ENCODE measurements at regions not wholly inside any gene's neighbourhood (a gene's known extent, or its start where the extent isn't known, plus 50 kb on each side); places are given as distances from the start of the nearest gene placed in this dataset.

GRCh38 chr12:17975763-17976162, 114.2 kb downstream of the RERGL start:
- ATAC-seq, result no peak
- TF ChIP-seq ZFP30 (CRISPR knock-in tag; IDR thresholded peaks at IDR 0.05), result no peak
- no peak for TF ChIP-seq TOX (CRISPR knock-in tag; IDR thresholded peaks at IDR 0.05; ENCODE audit: borderline replicate concordance)
- TF ChIP-seq, protein P1, sequence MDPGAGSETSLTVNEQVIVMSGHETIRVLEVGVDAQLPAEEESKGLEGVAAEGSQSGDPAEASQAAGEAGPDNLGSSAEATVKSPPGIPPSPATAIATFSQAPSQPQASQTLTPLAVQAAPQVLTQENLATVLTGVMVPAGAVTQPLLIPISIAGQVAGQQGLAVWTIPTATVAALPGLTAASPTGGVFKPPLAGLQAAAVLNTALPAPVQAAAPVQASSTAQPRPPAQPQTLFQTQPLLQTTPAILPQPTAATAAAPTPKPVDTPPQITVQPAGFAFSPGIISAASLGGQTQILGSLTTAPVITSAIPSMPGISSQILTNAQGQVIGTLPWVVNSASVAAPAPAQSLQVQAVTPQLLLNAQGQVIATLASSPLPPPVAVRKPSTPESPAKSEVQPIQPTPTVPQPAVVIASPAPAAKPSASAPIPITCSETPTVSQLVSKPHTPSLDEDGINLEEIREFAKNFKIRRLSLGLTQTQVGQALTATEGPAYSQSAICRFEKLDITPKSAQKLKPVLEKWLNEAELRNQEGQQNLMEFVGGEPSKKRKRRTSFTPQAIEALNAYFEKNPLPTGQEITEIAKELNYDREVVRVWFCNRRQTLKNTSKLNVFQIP (CRISPR knock-in tag; IDR thresholded peaks at IDR 0.05; ENCODE audit: borderline replicate concordance, low read depth), result no peak
- TF ChIP-seq RARB (CRISPR knock-in tag; IDR thresholded peaks at IDR 0.05), result no peak
- no peak for TF ChIP-seq ZFP3 (CRISPR knock-in tag; IDR thresholded peaks at IDR 0.05)
- no peak for TF ChIP-seq PATZ1 (CRISPR knock-in tag; IDR thresholded peaks at IDR 0.05; ENCODE audit: borderline replicate concordance)
- no peak for TF ChIP-seq ZNF8 (CRISPR knock-in tag; IDR thresholded peaks at IDR 0.05)

DNA sequence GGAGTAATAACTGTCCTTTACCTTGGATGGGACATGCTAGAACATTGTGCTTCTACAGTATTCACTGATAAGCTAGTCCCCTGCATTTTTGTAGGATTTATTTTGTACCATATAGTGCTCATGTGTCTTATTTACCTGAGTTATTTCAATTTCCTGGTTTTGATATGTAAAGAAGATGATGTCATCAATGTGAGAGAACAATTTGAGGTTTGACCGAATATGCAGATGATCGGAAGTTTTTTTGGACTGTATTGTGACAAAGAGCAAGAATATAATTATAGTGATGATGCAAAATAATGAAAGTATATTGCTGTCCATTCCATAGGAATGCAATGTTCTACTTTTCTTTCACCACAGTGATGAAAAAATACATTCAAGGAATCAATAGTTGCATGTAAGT, 114.8 kb downstream of the RERGL start:
- ATAC-seq, result no peak
- TF ChIP-seq ZFP3 (CRISPR knock-in tag; IDR thresholded peaks at IDR 0.05) (no peak), ZC3H10 (CRISPR knock-in tag; IDR thresholded peaks at IDR 0.05) (no peak), OSR1 (CRISPR knock-in tag; IDR thresholded peaks at IDR 0.05) (no peak), CSDC2 (CRISPR knock-in tag; IDR thresholded peaks at IDR 0.05) (no peak), ISL1 (CRISPR knock-in tag; IDR thresholded peaks at IDR 0.05) (no peak), ZFP30 (CRISPR knock-in tag; IDR thresholded peaks at IDR 0.05) (no peak), TOX (CRISPR knock-in tag; IDR thresholded peaks at IDR 0.05; ENCODE audit: borderline replicate concordance) (no peak)
- TF ChIP-seq, protein P2, sequence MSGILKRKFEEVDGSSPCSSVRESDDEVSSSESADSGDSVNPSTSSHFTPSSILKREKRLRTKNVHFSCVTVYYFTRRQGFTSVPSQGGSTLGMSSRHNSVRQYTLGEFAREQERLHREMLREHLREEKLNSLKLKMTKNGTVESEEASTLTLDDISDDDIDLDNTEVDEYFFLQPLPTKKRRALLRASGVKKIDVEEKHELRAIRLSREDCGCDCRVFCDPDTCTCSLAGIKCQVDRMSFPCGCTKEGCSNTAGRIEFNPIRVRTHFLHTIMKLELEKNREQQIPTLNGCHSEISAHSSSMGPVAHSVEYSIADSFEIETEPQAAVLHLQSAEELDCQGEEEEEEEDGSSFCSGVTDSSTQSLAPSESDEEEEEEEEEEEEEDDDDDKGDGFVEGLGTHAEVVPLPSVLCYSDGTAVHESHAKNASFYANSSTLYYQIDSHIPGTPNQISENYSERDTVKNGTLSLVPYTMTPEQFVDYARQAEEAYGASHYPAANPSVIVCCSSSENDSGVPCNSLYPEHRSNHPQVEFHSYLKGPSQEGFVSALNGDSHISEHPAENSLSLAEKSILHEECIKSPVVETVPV (CRISPR knock-in tag; IDR thresholded peaks at IDR 0.05), result no peak

DNA sequence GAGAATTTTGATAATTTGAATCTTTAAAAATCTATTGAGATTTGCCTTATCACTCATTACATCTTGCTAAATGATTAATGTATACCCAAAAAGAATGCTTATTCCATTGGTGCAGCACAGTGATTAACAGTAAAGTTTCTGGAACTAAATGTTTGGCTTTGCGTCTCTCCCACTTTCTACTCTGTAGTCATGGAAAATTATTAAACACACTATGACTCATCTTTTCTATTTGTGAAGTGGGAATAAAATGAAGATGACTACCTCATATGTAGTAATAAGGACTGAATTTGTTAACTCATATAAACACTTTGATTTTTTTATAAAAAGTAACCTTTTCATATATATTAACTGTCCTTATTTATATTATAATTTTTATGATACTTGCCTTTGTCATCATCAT, 118.1 kb downstream of the RERGL start:
- TF ChIP-seq ESRRG (CRISPR knock-in tag; IDR thresholded peaks at IDR 0.05), result no peak
- TF ChIP-seq CSDC2 (CRISPR knock-in tag; IDR thresholded peaks at IDR 0.05), result no peak
- TF ChIP-seq, protein P2 (CRISPR knock-in tag; IDR thresholded peaks at IDR 0.05), result no peak
- no peak for TF ChIP-seq ARNTL (CRISPR knock-in tag; IDR thresholded peaks at IDR 0.05; ENCODE audit: borderline replicate concordance, low read depth)
- no peak for TF ChIP-seq TCF4 (CRISPR knock-in tag; IDR thresholded peaks at IDR 0.05; ENCODE audit: borderline replicate concordance)
- no peak for TF ChIP-seq TOX (CRISPR knock-in tag; IDR thresholded peaks at IDR 0.05; ENCODE audit: borderline replicate concordance)
- no peak for TF ChIP-seq ZNF70 (CRISPR knock-in tag; IDR thresholded peaks at IDR 0.05)
- ATAC-seq, result no peak

DNA sequence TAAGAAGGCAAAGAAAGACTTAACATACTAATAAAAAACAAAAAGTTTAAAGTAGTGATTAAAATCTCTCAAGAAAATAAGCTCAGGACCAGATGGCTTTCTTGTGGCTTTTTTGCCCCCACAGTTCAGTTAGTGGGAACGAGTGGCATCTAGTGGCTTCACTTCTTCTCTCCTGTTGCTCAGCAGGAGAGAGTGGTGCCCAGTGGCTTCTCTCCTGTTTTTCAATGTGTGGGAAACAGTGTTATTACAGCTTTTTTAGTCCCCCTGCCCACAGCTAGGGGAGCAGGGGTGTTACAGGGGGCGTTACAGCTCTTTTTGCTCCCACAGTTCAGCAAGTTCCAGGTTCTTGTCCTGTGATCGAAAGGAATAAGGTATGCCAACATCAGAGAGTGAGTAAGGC, 135.2 kb downstream of the RERGL start:
- ATAC-seq, result no peak
- no peak for TF ChIP-seq ZNF70 (CRISPR knock-in tag; IDR thresholded peaks at IDR 0.05)
- no peak for TF ChIP-seq ZFP3 (CRISPR knock-in tag; IDR thresholded peaks at IDR 0.05)
- no peak for TF ChIP-seq ISL1 (CRISPR knock-in tag; IDR thresholded peaks at IDR 0.05)
- no peak for TF ChIP-seq TSHZ2 (CRISPR knock-in tag; IDR thresholded peaks at IDR 0.05)
- TF ChIP-seq, protein P3, sequence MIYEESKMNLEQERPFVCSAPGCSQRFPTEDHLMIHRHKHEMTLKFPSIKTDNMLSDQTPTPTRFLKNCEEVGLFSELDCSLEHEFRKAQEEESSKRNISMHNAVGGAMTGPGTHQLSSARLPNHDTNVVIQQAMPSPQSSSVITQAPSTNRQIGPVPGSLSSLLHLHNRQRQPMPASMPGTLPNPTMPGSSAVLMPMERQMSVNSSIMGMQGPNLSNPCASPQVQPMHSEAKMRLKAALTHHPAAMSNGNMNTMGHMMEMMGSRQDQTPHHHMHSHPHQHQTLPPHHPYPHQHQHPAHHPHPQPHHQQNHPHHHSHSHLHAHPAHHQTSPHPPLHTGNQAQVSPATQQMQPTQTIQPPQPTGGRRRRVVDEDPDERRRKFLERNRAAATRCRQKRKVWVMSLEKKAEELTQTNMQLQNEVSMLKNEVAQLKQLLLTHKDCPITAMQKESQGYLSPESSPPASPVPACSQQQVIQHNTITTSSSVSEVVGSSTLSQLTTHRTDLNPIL (CRISPR knock-in tag; IDR thresholded peaks at IDR 0.05; ENCODE audit: low read depth), result no peak
- no peak for TF ChIP-seq CSDC2 (CRISPR knock-in tag; IDR thresholded peaks at IDR 0.05)
- TF ChIP-seq, protein P1 (CRISPR knock-in tag; IDR thresholded peaks at IDR 0.05; ENCODE audit: borderline replicate concordance, low read depth), result no peak
- TF ChIP-seq RARB (CRISPR knock-in tag; IDR thresholded peaks at IDR 0.05), result no peak
- no peak for TF ChIP-seq ARNTL (CRISPR knock-in tag; IDR thresholded peaks at IDR 0.05; ENCODE audit: borderline replicate concordance, low read depth)
- no peak for TF ChIP-seq GLIS3 (CRISPR knock-in tag; IDR thresholded peaks at IDR 0.05)
- no peak for TF ChIP-seq SNAI2 (CRISPR knock-in tag; IDR thresholded peaks at IDR 0.05)
